ENCODE measurements at regions not wholly inside any gene's neighbourhood (a gene's known extent, or its start where the extent isn't known, plus 50 kb on each side); places are given as distances from the start of the nearest gene placed in this dataset.

DNA sequence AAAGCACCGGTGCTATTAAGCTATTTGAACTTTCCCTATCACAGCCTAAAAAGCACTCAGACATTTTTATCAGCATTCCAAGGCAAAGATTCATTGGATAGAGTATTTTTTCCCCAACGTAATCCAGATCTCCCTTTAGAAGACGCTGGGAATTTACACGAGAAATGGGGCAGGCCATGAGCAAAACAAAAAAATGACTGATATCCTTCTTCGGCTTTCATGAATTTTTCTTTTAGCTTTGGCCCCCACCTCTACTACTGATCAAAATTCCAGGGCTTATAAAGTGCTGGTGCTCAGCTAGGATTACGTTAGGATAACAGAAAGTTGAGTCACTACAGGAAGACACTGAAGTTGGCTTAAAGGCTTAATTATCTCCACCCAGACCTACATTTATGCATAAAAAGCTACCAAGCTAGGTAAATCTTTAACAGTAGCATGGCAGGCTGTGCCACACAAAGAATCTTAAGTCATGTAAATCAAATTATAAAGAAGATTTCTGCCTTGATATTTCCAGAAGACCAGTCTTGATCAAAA, 418.5 kb upstream of the BTBD3 start:
- no TSS peak for BruUV-seq (replicated peaks)
- CTCF ChIA-PET, result no interaction called here

More for the DNA sequence above, 418.5 kb upstream of the BTBD3 start:
- ATAC-seq (no peak), DNase-seq (ENCODE audit: low read depth, low spot score) (no peak)
- Histone ChIP-seq H3K79me2 (ENCODE audit: insufficient read depth, low read length) (no peaks in the 10 kb centered on the region), H3K9me2 (ENCODE audit: insufficient read depth) (0 out of 2 replicates have a peak, but pooled peaks cover 4% of the 10 kb centered on the region), H3K9me3 (ENCODE audit: control insufficient read depth in 1 of 2, insufficient read depth in 1 of 2, low read depth in 1 of 2, low read length in 2 of 2) (no peaks in the 10 kb centered on the region), H4K20me1 (ENCODE audit: insufficient read depth) (no peaks in the 10 kb centered on the region), H3K4me2 (ENCODE audit: low read length) (no peak overlapping the region), H3K4me1 (ENCODE audit: control insufficient read depth in 1 of 2, insufficient read depth in 2 of 2, low read length in 2 of 2) (no peaks in the 10 kb centered on the region), H3K9ac (ENCODE audit: low read length) (no peak overlapping the region), H3K27ac (ENCODE audit: low read depth, low read length) (no peak overlapping the region), H3K27me3 (ENCODE audit: insufficient read depth, low read length) (no peaks in the 10 kb centered on the region), H2AFZ (ENCODE audit: low read depth, low read length, poor library complexity, severe bottlenecking) (no peak overlapping the region), H3K36me3 (ENCODE audit: control insufficient read depth in 1 of 2, insufficient read depth in 2 of 2, low read length in 2 of 2) (no peaks in the 10 kb centered on the region), H3K4me3 (replicated peaks in 1 of 2; ENCODE audit: low read depth in 1 of 2, low read length in 2 of 2) (no peak overlapping the region)
- RAD21 ChIA-PET (ENCODE audit: low non-redundant PET in 1 of 2, low total read pairs in 2 of 2, uncharacterized antibody in 2 of 2, unreplicated experiment in 2 of 2), result no interaction called here
- intact Hi-C loops (cut with micrococcal nuclease), result no loop called here
- POLR2A ChIA-PET, result interaction anchor here (1.3 kb wide), 1 partner anchor 10 kb away, joined by 3 read pairs; no protein-coding TSS in a partner anchor
- TF ChIP-seq ZBTB33 (IDR thresholded peaks at IDR 0.05; ENCODE audit: extremely low read depth, insufficient replicate concordance, low read length), result no peak
- no peak for TF ChIP-seq POLR2AphosphoS5 (IDR thresholded peaks at IDR 0.05; ENCODE audit: low read depth, low read length)
- TF ChIP-seq, protein P1, sequence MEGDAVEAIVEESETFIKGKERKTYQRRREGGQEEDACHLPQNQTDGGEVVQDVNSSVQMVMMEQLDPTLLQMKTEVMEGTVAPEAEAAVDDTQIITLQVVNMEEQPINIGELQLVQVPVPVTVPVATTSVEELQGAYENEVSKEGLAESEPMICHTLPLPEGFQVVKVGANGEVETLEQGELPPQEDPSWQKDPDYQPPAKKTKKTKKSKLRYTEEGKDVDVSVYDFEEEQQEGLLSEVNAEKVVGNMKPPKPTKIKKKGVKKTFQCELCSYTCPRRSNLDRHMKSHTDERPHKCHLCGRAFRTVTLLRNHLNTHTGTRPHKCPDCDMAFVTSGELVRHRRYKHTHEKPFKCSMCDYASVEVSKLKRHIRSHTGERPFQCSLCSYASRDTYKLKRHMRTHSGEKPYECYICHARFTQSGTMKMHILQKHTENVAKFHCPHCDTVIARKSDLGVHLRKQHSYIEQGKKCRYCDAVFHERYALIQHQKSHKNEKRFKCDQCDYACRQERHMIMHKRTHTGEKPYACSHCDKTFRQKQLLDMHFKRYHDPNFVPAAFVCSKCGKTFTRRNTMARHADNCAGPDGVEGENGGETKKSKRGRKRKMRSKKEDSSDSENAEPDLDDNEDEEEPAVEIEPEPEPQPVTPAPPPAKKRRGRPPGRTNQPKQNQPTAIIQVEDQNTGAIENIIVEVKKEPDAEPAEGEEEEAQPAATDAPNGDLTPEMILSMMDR (IDR thresholded peaks at IDR 0.05 in 2 of 3, conservative IDR thresholded peaks at IDR 0.05 in 1 of 3; ENCODE audit: borderline replicate concordance in 1 of 3, insufficient read depth in 1 of 3, low read depth in 2 of 3, low read length in 2 of 3), result no peak
- TF ChIP-seq CEBPB (IDR thresholded peaks at IDR 0.05; ENCODE audit: low read depth), result no peak
- no peak for TF ChIP-seq FOSL1 (IDR thresholded peaks at IDR 0.05; ENCODE audit: low read depth)
- TF ChIP-seq POLR2A (IDR thresholded peaks at IDR 0.05; ENCODE audit: borderline replicate concordance, extremely low read depth, insufficient read depth, insufficient read length), result no peak
- no peak for TF ChIP-seq ELF1 (IDR thresholded peaks at IDR 0.05; ENCODE audit: borderline replicate concordance, low read depth)
- no peak for TF ChIP-seq EZH2 (IDR thresholded peaks at IDR 0.05)
- TF ChIP-seq ATF3 (IDR thresholded peaks at IDR 0.05), result no peak
- TF ChIP-seq ZFX (IDR thresholded peaks at IDR 0.05), result no peak
- no peak for TF ChIP-seq RAD21 (IDR thresholded peaks at IDR 0.05; ENCODE audit: low read depth)
- no peak for TF ChIP-seq SP1 (IDR thresholded peaks at IDR 0.05; ENCODE audit: low read depth)
- TF ChIP-seq SIN3A (IDR thresholded peaks at IDR 0.05; ENCODE audit: low read depth), result no peak
- TF ChIP-seq TCF7L2 (IDR thresholded peaks at IDR 0.05; ENCODE audit: borderline replicate concordance, extremely low read depth, insufficient read depth, insufficient read length), result no peak
- no peak for TF ChIP-seq JUND (IDR thresholded peaks at IDR 0.05)
